ENCODE measurements at regions not wholly inside any gene's neighbourhood (a gene's known extent, or its start where the extent isn't known, plus 50 kb on each side); places are given as distances from the start of the nearest gene placed in this dataset.

- no peak for TF ChIP-seq POLR2A (IDR thresholded peaks at IDR 0.05; ENCODE audit: low read length)
- TF ChIP-seq GATA1 (IDR thresholded peaks at IDR 0.05; ENCODE audit: low read depth, low read length): no peak
These were observed 95.8 kb upstream of the IL12A start for GRCh38 chr3:159892801-159893200.

Measured in erythroblast (primary cell).